Keratinocyte (primary cell): ENCODE measurements at regions not wholly inside any gene's neighbourhood (a gene's known extent, or its start where the extent isn't known, plus 50 kb on each side); places are given as distances from the start of the nearest gene placed in this dataset.
"Not testable (repeated sequence)": the region's sequence is repeated elsewhere in the genome, so short reads cannot be mapped to it uniquely, and the experiment has no call there.

Source experiments
- DNase-seq: peaks from one replicate; pipeline ENCODE4 v3.0.0-alpha.2; 2011; ENCODE audit warnings: low read depth, missing footprints, low spot score
- FAIRE-seq: peaks from 2 replicates; lab custom pipeline; 2011; peaks lifted over from hg19 to GRCh38; lab: Jason Lieb, UNC
- H2AFZ ChIP-seq: 2 replicates; pipeline ENCODE4 v1.6.0; 2012; ENCODE audit warnings: low read length, control low read depth, inconsistent platforms; ENCODE audit not compliant: control insufficient read depth
- H3K27ac ChIP-seq: 2 replicates; pipeline ENCODE4 v1.5.1; 2011; ENCODE audit warnings: low read length; ENCODE audit not compliant: control insufficient read depth, insufficient read depth
- H3K27me3 ChIP-seq: 3 replicates; pipeline ENCODE4 v1.6.0; 2011; ENCODE audit warnings: low read length; ENCODE audit not compliant: control insufficient read depth, insufficient read depth; ENCODE audit errors: extremely low read depth
- H3K36me3 ChIP-seq, 2 experiments: 2 replicates in 1 of 2; 3 replicates in 1 of 2; pipeline ENCODE4 v1.5.1; 2011; ENCODE audit warnings: low read length in 2 of 2, mild to moderate bottlenecking in 1 of 2; ENCODE audit not compliant: control insufficient read depth in 2 of 2, insufficient read depth in 2 of 2; ENCODE audit errors: extremely low read depth in 1 of 2
- H3K4me1 ChIP-seq: 3 replicates; pipeline ENCODE4 v1.5.1; 2011; ENCODE audit warnings: low read length; ENCODE audit not compliant: control insufficient read depth, insufficient read depth; ENCODE audit errors: extremely low read depth
- H3K4me2 ChIP-seq: 3 replicates; pipeline ENCODE4 v1.6.0; 2011; ENCODE audit warnings: low read depth, low read length; ENCODE audit not compliant: control insufficient read depth, insufficient read depth; ENCODE audit errors: extremely low read depth
- H3K4me3 ChIP-seq, 3 experiments: fragments of 200-600 bp in 1 of 3; sonication (generic) in 1 of 3; 2 replicates in 2 of 3; 3 replicates in 1 of 3; pipeline ENCODE4 v1.5.1; 2011 to 2016; ENCODE audit warnings: low read length in 3 of 3, mild to moderate bottlenecking in 3 of 3, control low read depth in 2 of 3, inconsistent platforms in 1 of 3, low read depth in 1 of 3, mixed read lengths in 1 of 3, mixed run types in 1 of 3, moderate library complexity in 1 of 3; ENCODE audit not compliant: control insufficient read depth in 2 of 3, insufficient read depth in 2 of 3; ENCODE audit errors: extremely low read depth in 1 of 3
- H3K79me2 ChIP-seq: 2 replicates; pipeline ENCODE4 v1.6.0; 2012; ENCODE audit warnings: low read length; ENCODE audit not compliant: control insufficient read depth, insufficient read depth
- H3K9ac ChIP-seq: 3 replicates; pipeline ENCODE4 v1.6.0; 2011; ENCODE audit warnings: low read length; ENCODE audit not compliant: control insufficient read depth, insufficient read depth; ENCODE audit errors: extremely low read depth
- H3K9me1 ChIP-seq: 3 replicates; pipeline ENCODE4 v1.6.0; 2011; ENCODE audit warnings: low read length; ENCODE audit not compliant: control insufficient read depth, insufficient read depth; ENCODE audit errors: extremely low read depth
- H3K9me3 ChIP-seq: 2 replicates; pipeline ENCODE4 v1.5.1; 2012; ENCODE audit warnings: low read depth, low read length; ENCODE audit not compliant: control insufficient read depth
- H4K20me1 ChIP-seq: 3 replicates; pipeline ENCODE4 v1.6.0; 2011; ENCODE audit warnings: low read length; ENCODE audit not compliant: control insufficient read depth, insufficient read depth; ENCODE audit errors: extremely low read depth
- EZH2 ChIP-seq: IDR thresholded peaks from one replicate; pipeline ENCODE4 v1.6.1; 2012; ENCODE audit warnings: inconsistent platforms, mild to moderate bottlenecking, low read length, moderate library complexity
- dilution Hi-C: fragments of 300-500 bp; cut with MboI; formaldehyde crosslinking; loops from one replicate; pipeline ENCODE4 v1.7.0; 2020; ENCODE audit warnings: low sequenced_read_pairs; ENCODE audit not compliant: extremely low pct_ligation_motif_present
- TF ChIP-seq, protein P1 (sequence below), 3 experiments: IDR thresholded peaks in 1 of 3; conservative IDR thresholded peaks in 1 of 3; optimal IDR thresholded peaks in 1 of 3; 2 replicates in 2 of 3; 3 replicates in 1 of 3; pipeline versions ENCODE3 to v1.5.1; 2011; ENCODE audit warnings: low read length in 3 of 3, mild to moderate bottlenecking in 3 of 3, moderate library complexity in 2 of 3, control low read depth in 1 of 3, inconsistent platforms in 1 of 3; ENCODE audit not compliant: insufficient read depth in 2 of 3; ENCODE audit errors: extremely low read depth in 1 of 3

- Histone ChIP-seq H3K27me3 (no peaks in the 10 kb centered on the region), H3K4me3 (no peak overlapping the region)
- dilution Hi-C loops = loop anchor here (25.0 kb wide), 1 partner anchor 227 kb away; no protein-coding TSS in a partner anchor
Observed at GRCh38 chr5:44535621-44536020, 146.4 kb upstream of the FGF10 start.

DNA sequence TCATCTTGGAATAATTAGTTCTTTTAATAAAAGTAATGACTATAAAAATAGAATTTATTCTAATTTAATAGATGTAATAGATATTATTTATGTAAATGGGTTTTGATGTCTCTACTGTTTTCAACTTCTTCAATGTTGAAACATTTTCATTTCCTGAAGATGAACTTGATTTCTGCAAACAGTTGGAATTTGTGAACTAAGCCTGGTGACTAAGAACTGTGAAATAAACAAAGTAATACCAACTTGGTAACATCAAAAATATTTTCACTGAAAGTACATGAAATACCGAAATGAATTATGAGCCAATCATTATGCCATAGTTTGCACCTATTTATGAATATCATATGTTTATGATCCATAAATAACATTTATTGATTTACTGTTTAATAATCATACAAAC is 143.8 kb upstream of the FGF10 start:
- H3K9me1 ChIP-seq = no peaks in the 10 kb centered on the region
- H3K9ac ChIP-seq = no peak overlapping the region
- FAIRE-seq = no peak
- no peaks in the 10 kb centered on the region for H3K36me3 ChIP-seq
- H3K27ac ChIP-seq = no peak overlapping the region
- no peak overlapping the region for H2AFZ ChIP-seq
- H4K20me1 ChIP-seq = no peaks in the 10 kb centered on the region
- H3K27me3 ChIP-seq = no peaks in the 10 kb centered on the region
- TF ChIP-seq, protein P1, sequence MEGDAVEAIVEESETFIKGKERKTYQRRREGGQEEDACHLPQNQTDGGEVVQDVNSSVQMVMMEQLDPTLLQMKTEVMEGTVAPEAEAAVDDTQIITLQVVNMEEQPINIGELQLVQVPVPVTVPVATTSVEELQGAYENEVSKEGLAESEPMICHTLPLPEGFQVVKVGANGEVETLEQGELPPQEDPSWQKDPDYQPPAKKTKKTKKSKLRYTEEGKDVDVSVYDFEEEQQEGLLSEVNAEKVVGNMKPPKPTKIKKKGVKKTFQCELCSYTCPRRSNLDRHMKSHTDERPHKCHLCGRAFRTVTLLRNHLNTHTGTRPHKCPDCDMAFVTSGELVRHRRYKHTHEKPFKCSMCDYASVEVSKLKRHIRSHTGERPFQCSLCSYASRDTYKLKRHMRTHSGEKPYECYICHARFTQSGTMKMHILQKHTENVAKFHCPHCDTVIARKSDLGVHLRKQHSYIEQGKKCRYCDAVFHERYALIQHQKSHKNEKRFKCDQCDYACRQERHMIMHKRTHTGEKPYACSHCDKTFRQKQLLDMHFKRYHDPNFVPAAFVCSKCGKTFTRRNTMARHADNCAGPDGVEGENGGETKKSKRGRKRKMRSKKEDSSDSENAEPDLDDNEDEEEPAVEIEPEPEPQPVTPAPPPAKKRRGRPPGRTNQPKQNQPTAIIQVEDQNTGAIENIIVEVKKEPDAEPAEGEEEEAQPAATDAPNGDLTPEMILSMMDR (optimal IDR thresholded peaks at IDR 0.05 in 1 of 3, IDR thresholded peaks at IDR 0.05 in 1 of 3, conservative IDR thresholded peaks at IDR 0.05 in 1 of 3; ENCODE audit: extremely low read depth in 1 of 3, insufficient read depth in 2 of 3, low read length in 3 of 3) = no peak
- TF ChIP-seq EZH2 = no peak
- no peak for DNase-seq
- H3K79me2 ChIP-seq = no peaks in the 10 kb centered on the region
- H3K9me3 ChIP-seq = no peaks in the 10 kb centered on the region
- dilution Hi-C loops = loop anchor here (25.0 kb wide), 1 partner anchor 229 kb away; no protein-coding TSS in a partner anchor
- H3K4me1 ChIP-seq = no peaks in the 10 kb centered on the region
- no peak overlapping the region for H3K4me2 ChIP-seq
- H3K4me3 ChIP-seq = no peak overlapping the region

More at GRCh38 chr5:44535621-44536020, 146.4 kb upstream of the FGF10 start:
- no peaks in the 10 kb centered on the region for H3K9me1 ChIP-seq
- no peaks in the 10 kb centered on the region for H3K79me2 ChIP-seq
- H3K27ac ChIP-seq = no peak overlapping the region
- H2AFZ ChIP-seq = no peak overlapping the region
- H3K36me3 ChIP-seq = no peaks in the 10 kb centered on the region
- H3K4me2 ChIP-seq = no peak overlapping the region
- no peaks in the 10 kb centered on the region for H3K4me1 ChIP-seq
- DNase-seq (no peak), FAIRE-seq (no peak)
- TF ChIP-seq EZH2 = no peak
- TF ChIP-seq, protein P1 (optimal IDR thresholded peaks at IDR 0.05 in 1 of 3, IDR thresholded peaks at IDR 0.05 in 1 of 3, conservative IDR thresholded peaks at IDR 0.05 in 1 of 3; ENCODE audit: extremely low read depth in 1 of 3, insufficient read depth in 2 of 3, low read length in 3 of 3) = no peak
- H4K20me1 ChIP-seq = no peaks in the 10 kb centered on the region
- no peaks in the 10 kb centered on the region for H3K9me3 ChIP-seq
- H3K9ac ChIP-seq = no peak overlapping the region

DNA sequence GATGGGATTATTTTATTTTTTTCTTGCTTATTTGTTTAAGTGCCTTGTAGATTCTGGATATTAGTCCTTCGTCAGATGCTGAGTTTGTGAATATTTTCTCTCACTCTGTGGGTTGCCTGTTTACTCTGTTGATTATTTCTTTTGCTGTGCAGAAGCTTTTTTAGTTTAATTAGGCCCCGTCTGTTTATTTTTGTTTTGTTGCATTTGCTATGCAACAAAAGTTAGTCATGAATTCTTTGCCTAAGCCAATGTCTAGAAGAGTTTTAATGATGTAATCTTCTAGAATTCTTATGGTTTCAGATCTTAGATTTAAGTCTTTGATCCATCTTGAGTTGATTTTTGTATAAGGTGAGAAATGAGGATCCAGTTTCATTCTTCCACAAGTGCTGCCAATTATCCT is 142.5 kb upstream of the FGF10 start:
- H3K27me3 ChIP-seq, DNase-seq, H3K9ac ChIP-seq, H3K4me1 ChIP-seq, H3K4me2 ChIP-seq, FAIRE-seq, H3K4me3 ChIP-seq, H2AFZ ChIP-seq, H3K9me1 ChIP-seq, H3K27ac ChIP-seq, H3K79me2 ChIP-seq, H3K36me3 ChIP-seq, H3K9me3 ChIP-seq, H4K20me1 ChIP-seq: not testable (repeated sequence)
- dilution Hi-C loops = loop anchor here (25.0 kb wide), 1 partner anchor 231 kb away; no protein-coding TSS in a partner anchor

DNA sequence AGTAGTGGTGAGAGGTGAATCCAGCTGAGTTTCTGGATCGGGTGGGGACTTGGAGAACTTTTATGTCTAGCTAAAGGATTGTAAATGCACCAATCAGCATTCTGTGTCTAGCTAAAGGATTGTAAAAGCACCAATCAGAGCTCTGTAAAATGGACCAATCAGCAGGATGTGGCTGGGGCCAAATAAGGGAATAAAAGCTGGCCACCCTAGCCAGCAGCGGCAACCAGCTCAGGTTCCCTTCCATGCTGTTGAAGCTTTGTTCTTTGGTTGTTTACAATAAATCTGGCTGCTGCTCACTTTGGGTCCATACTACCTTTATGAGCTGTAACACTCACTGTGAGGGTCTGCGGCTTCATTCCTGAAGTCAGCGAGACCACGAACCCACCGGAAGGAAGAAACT is 141.6 kb upstream of the FGF10 start:
- H3K4me2 ChIP-seq, H2AFZ ChIP-seq, H3K9me1 ChIP-seq, H3K4me3 ChIP-seq, H3K4me1 ChIP-seq, H3K79me2 ChIP-seq, H3K36me3 ChIP-seq, H3K9me3 ChIP-seq, H3K9ac ChIP-seq, FAIRE-seq, H3K27me3 ChIP-seq, H4K20me1 ChIP-seq, DNase-seq, H3K27ac ChIP-seq: not testable (repeated sequence)
- dilution Hi-C loops = loop anchor here (25.0 kb wide), 1 partner anchor 232 kb away; no protein-coding TSS in a partner anchor
